Left ventricle myocardium inferior (tissue), 1 donor: ENCODE measurements at regions not wholly inside any gene's neighbourhood (a gene's known extent, or its start where the extent isn't known, plus 50 kb on each side); places are given as distances from the start of the nearest gene placed in this dataset.
A peak's percentile ranks its signal among the peaks of the same experiment; 100 is the strongest.
"Not testable (repeated sequence)": the region's sequence is repeated elsewhere in the genome, so short reads cannot be mapped to it uniquely, and the experiment has no call there.

ENCODE experiments used
- DNase-seq: peaks from one replicate; pipeline ENCODE4 v3.0.0-alpha.2; 2020
- H3K27ac ChIP-seq: fragments of 200-600 bp; replicated peaks from 2 replicates; pipeline ENCODE4 v1.8.0; 2021
- H3K27me3 ChIP-seq: fragments of 200-600 bp; 2 replicates; pipeline ENCODE4 v1.8.0; 2021; ENCODE audit warnings: low read depth
- H3K36me3 ChIP-seq: fragments of 200-600 bp; 2 replicates; pipeline ENCODE4 v1.8.0; 2021
- H3K4me1 ChIP-seq: fragments of 200-600 bp; 2 replicates; pipeline ENCODE4 v1.8.0; 2021
- H3K4me3 ChIP-seq: fragments of 200-600 bp; 2 replicates; pipeline ENCODE4 v1.8.0; 2021; ENCODE audit warnings: mild to moderate bottlenecking, moderate library complexity
- H3K9me3 ChIP-seq: fragments of 200-600 bp; replicated peaks from 2 replicates; pipeline ENCODE4 v1.8.0; 2021
- intact Hi-C: fragments of 100-400 bp; cut with micrococcal nuclease; formaldehyde crosslinking; loops from one replicate; pipeline ENCODE4 v1.11.0; 2022
- TF ChIP-seq, protein P1 (sequence below): fragments of 200-600 bp; IDR thresholded peaks from 2 replicates; pipeline ENCODE4 v1.8.0; 2021; ENCODE audit warnings: antibody characterized with exemption, mild to moderate bottlenecking, borderline replicate concordance
- donor health status: DM: no; HTN: yes; CAD: no; lungs with severe emphysema.

DNA sequence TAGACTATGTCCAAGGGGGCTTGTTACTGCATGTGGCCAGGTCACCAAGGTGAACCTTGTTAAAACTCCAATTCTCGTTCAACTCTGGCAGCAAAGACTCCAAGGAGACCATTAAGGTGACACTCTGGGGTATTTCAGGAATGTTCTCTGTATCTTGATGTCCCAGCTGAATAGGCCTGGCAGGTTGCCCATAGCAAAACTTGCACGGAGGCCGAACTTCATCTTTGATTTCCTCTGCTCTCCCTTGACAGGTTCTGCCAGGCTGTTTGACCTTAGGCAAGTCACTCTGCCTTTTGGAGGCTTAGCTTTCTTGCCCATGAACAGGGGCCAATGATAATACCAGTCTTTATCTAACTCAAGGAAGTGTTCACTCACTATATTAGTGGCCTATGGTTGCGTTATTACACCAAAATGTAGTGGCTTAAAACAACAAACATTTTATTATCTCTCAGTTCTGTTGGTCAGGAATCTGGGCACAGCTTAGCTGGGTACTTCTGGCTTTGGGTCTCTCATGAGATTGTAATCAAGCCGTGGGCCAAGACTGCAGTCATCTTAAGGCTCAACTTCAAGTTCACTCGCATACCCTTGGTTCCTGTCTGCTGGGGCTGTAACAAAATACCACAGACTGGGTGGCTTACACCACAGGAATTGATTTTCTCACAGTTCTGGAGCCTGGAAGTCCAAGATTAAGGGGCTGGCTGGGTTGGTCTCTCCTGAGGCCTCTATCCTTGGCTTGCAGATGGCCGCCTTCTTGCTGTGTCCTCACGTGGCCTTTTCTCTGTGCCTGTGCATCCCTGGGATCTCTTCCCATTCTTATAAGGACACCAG, 168.5 kb downstream of the UTP18 start:
- H3K27me3 ChIP-seq, result no peaks in the 10 kb centered on the region
- TF ChIP-seq, protein P1, sequence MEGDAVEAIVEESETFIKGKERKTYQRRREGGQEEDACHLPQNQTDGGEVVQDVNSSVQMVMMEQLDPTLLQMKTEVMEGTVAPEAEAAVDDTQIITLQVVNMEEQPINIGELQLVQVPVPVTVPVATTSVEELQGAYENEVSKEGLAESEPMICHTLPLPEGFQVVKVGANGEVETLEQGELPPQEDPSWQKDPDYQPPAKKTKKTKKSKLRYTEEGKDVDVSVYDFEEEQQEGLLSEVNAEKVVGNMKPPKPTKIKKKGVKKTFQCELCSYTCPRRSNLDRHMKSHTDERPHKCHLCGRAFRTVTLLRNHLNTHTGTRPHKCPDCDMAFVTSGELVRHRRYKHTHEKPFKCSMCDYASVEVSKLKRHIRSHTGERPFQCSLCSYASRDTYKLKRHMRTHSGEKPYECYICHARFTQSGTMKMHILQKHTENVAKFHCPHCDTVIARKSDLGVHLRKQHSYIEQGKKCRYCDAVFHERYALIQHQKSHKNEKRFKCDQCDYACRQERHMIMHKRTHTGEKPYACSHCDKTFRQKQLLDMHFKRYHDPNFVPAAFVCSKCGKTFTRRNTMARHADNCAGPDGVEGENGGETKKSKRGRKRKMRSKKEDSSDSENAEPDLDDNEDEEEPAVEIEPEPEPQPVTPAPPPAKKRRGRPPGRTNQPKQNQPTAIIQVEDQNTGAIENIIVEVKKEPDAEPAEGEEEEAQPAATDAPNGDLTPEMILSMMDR, result no peak
- H3K4me1 ChIP-seq, result peaks cover 6% of the 10 kb centered on the region
- no peaks in the 10 kb centered on the region for H3K36me3 ChIP-seq
- no peak for DNase-seq
- no peak overlapping the region for H3K4me3 ChIP-seq
- H3K27ac ChIP-seq, result no peak overlapping the region
- peaks cover 14% of the 10 kb centered on the region for H3K9me3 ChIP-seq
- intact Hi-C loops, result no loop called here

DNA sequence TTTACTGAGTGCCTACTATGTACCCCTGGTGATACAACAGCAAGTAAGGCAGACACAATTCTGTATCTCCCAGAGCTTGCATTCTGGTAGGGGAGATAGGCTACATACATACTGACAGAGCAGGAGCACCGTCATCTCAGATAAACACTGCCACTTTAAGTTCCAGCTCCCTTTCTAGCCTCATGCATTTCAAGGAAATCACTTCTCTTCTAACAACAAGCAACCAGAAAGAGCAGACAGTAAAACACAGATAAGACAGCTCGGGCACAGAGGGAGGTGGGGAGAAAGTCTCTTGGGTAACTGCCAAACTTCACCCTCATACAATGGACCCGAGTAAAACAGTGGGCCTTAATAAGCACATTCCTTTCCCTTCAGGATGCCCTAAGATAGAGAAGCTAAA, 169.6 kb downstream of the UTP18 start:
- H3K4me3 ChIP-seq, DNase-seq, H3K4me1 ChIP-seq, H3K27me3 ChIP-seq, H3K36me3 ChIP-seq, H3K27ac ChIP-seq, intact Hi-C loops: not testable (repeated sequence)
- H3K9me3 ChIP-seq, result peaks cover 14% of the 10 kb centered on the region

DNA sequence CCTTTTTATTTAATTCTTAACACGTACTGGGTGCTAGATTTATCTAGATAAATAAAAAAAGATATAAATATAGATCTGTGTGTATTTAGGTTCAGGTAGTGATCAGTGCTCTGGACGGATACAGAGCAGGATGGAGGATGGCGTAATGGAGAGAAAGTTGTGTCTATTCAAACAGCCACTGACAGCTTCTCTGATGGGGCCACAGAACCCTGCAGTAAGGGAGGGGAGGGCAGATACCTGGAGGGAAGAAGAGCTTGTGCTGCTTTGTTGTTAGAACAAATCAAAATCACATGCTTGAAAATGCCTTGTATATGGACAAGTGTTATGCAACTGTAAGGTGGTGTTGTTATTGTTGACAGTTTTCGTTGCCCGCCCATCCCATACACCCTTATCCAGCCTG, 170.2 kb downstream of the UTP18 start:
- peaks cover 6% of the 10 kb centered on the region for H3K4me1 ChIP-seq
- H3K36me3 ChIP-seq, result no peaks in the 10 kb centered on the region
- H3K27ac ChIP-seq, result no peak overlapping the region
- peaks cover 14% of the 10 kb centered on the region for H3K9me3 ChIP-seq
- no peak overlapping the region for H3K4me3 ChIP-seq
- TF ChIP-seq, protein P1, result no peak
- intact Hi-C loops, result no loop called here
- DNase-seq, result no peak
- no peaks in the 10 kb centered on the region for H3K27me3 ChIP-seq

DNA sequence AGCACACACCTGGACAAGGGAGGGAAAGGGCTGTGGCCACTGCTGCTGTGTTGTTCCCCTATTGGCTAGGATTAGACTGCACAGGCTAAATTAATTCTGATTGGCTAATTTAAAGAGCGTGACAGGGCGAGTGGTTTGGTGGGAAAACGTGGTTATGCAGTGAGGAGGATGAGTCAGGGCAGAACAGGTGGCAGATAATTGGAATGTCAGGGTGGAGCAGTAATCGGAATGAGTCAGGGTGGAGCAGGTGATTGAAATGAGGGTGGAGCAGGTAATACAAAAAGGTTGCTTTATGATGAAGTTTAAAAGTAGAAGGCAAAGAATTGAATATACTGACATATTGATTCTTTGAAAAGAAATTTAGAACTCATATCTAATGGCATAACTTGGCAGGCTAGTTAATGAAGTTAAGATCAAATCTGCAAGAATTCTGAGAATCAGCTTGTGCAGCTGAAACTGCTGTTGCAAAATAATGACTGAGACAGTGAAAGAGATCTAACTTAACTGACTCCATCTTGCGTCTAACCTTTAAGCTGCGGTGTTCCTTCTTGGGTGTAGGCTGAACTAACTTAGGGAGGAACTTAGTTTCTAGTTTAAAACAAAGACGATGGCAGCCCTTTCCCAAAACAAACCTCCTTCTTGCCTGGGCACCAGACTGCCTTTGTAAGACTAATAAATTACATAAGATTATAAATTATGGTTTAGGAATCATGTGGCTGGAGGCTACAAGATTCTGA, 174.3 kb downstream of the UTP18 start:
- TF ChIP-seq, protein P1, result no peak
- H3K4me1 ChIP-seq, result no peaks in the 10 kb centered on the region
- no peak overlapping the region for H3K4me3 ChIP-seq
- H3K9me3 ChIP-seq, result peaks cover 14% of the 10 kb centered on the region
- intact Hi-C loops, result no loop called here
- no peaks in the 10 kb centered on the region for H3K27me3 ChIP-seq
- H3K27ac ChIP-seq, result no peak overlapping the region
- no peaks in the 10 kb centered on the region for H3K36me3 ChIP-seq
- DNase-seq, result no peak

DNA sequence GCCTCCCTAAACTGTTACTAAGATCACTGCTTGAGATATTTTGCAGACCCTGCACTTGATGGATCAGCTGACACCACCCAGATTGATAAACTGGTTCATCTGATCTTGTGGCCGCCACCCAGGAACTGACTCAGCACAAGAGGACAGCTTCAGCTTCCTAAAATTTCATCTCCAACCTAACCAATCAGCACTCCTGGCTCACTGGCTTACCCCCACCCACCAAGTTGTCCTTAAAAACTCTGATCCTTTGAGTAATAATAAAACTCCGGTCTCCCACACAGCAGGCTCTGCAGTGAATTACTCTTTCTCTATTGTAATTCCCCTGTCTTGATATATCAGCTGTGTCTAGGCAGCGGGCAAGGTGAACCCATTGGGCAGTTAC, 174.8 kb downstream of the UTP18 start:
- no peak overlapping the region for H3K4me3 ChIP-seq
- DNase-seq, result no peak
- peaks cover 14% of the 10 kb centered on the region for H3K9me3 ChIP-seq
- intact Hi-C loops, result no loop called here
- TF ChIP-seq, protein P1, result no peak
- H3K27me3 ChIP-seq, result no peaks in the 10 kb centered on the region
- peaks cover under 1% of the 10 kb centered on the region for H3K4me1 ChIP-seq
- H3K36me3 ChIP-seq, result no peaks in the 10 kb centered on the region
- no peak overlapping the region for H3K27ac ChIP-seq

DNA sequence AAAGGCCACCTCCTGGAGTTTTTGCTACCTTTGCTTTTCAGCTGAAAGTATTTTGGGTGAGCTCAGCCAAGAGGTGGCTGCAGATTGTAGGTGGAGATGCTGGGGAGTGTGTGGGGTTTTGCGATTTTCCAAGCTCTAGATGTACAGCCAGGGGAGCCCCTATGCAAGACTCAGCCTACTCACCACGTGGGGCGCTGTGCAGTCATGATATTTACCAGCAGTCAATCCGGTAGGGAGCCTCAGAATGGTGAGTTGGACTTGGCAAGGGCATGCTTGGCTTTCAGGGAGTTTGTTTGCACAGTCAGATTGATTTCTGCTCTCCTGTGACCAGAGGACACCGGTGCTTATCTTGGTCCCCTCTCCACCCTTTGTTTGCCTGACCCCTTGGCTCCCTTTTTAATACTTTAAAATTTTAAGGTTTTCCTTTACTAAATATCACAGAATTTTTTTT, 175.3 kb downstream of the UTP18 start:
- no peak overlapping the region for H3K27ac ChIP-seq
- TF ChIP-seq, protein P1, result peak; percentile 39
- intact Hi-C loops, result no loop called here

More for the DNA sequence above, 175.3 kb downstream of the UTP18 start:
- DNase-seq, result peak; percentile 20
- H3K27me3 ChIP-seq, result no peaks in the 10 kb centered on the region
- H3K9me3 ChIP-seq, result peaks cover 9% of the 10 kb centered on the region
- H3K4me3 ChIP-seq, result no peak overlapping the region
- H3K36me3 ChIP-seq, result no peaks in the 10 kb centered on the region
- peaks cover 4% of the 10 kb centered on the region for H3K4me1 ChIP-seq
